ENCODE measurements at regions not wholly inside any gene's neighbourhood (a gene's known extent, or its start where the extent isn't known, plus 50 kb on each side); places are given as distances from the start of the nearest gene placed in this dataset.

GRCh38 chr5:97541864-97542263 lies 358.8 kb upstream of the RIOK2 start:
- no peak for DNase-seq
- no peaks in the 10 kb centered on the region for H3K36me3 Mint-ChIP-seq (ENCODE audit: low read depth)
- intact Hi-C loops (cut with micrococcal nuclease) = loop anchor here (10.0 kb wide), 1 partner anchor 1253 kb away; no protein-coding TSS in a partner anchor
- no peak for ATAC-seq (ENCODE audit: low read depth)
- H3K9me3 Mint-ChIP-seq = no peaks in the 10 kb centered on the region
- no peak for TF ChIP-seq CTCF (IDR thresholded peaks at IDR 0.05)
- ChIA-PET POLR2A (no interaction called here), CTCF (no interaction called here)
- no peaks in the 10 kb centered on the region for H3K27me3 Mint-ChIP-seq
- no peak overlapping the region for H3K4me3 Mint-ChIP-seq
- no peaks in the 10 kb centered on the region for H3K4me1 Mint-ChIP-seq
- no peak overlapping the region for H3K27ac Mint-ChIP-seq

- no peak for TF ChIP-seq CTCF (IDR thresholded peaks at IDR 0.05)
- ATAC-seq (ENCODE audit: low read depth) (no peak), DNase-seq (no peak)
- Mint-ChIP-seq H3K36me3 (ENCODE audit: low read depth) (no peaks in the 10 kb centered on the region), H3K27ac (no peak overlapping the region), H3K4me3 (no peak overlapping the region), H3K9me3 (no peaks in the 10 kb centered on the region), H3K27me3 (no peaks in the 10 kb centered on the region), H3K4me1 (peaks cover 3% of the 10 kb centered on the region)
- POLR2A ChIA-PET = no interaction called here
- intact Hi-C loops (cut with micrococcal nuclease) = loop anchor here (10.0 kb wide), 1 partner anchor 1252 kb away; no protein-coding TSS in a partner anchor
- CTCF ChIA-PET = no interaction called here
Observed at GRCh38 chr5:97542469-97542868, 359.4 kb upstream of the RIOK2 start.

GRCh38 chr5:97543166-97543565 lies 360.1 kb upstream of the RIOK2 start:
- Mint-ChIP-seq H3K4me3 (no peak overlapping the region), H3K9me3 (no peaks in the 10 kb centered on the region), H3K27me3 (no peaks in the 10 kb centered on the region), H3K4me1 (peaks cover 5% of the 10 kb centered on the region), H3K36me3 (ENCODE audit: low read depth) (no peaks in the 10 kb centered on the region), H3K27ac (no peak overlapping the region)
- ChIA-PET CTCF (no interaction called here), POLR2A (no interaction called here)
- ATAC-seq (ENCODE audit: low read depth) (no peak), DNase-seq (no peak)
- intact Hi-C loops (cut with micrococcal nuclease) = loop anchor here (10.0 kb wide), 1 partner anchor 1252 kb away; no protein-coding TSS in a partner anchor
- no peak for TF ChIP-seq CTCF (IDR thresholded peaks at IDR 0.05)

GRCh38 chr5:97544240-97544639 lies 361.2 kb upstream of the RIOK2 start:
- intact Hi-C loops (cut with micrococcal nuclease) = loop anchor here (10.0 kb wide), 1 partner anchor 1251 kb away; no protein-coding TSS in a partner anchor
- no peaks in the 10 kb centered on the region for H3K27me3 Mint-ChIP-seq
- H3K36me3 Mint-ChIP-seq (ENCODE audit: low read depth) = no peaks in the 10 kb centered on the region
- no peaks in the 10 kb centered on the region for H3K9me3 Mint-ChIP-seq
- no peak for TF ChIP-seq CTCF (IDR thresholded peaks at IDR 0.05)
- ChIA-PET CTCF (no interaction called here), POLR2A (no interaction called here)
- peaks cover 5% of the 10 kb centered on the region for H3K4me1 Mint-ChIP-seq
- ATAC-seq (ENCODE audit: low read depth) (no peak), DNase-seq (no peak)
- H3K4me3 Mint-ChIP-seq = no peak overlapping the region
- H3K27ac Mint-ChIP-seq = no peak overlapping the region

GRCh38 chr5:97544678-97545077 lies 361.6 kb upstream of the RIOK2 start:
- no peaks in the 10 kb centered on the region for H3K27me3 Mint-ChIP-seq
- no peak overlapping the region for H3K4me3 Mint-ChIP-seq
- ChIA-PET CTCF (no interaction called here), POLR2A (no interaction called here)
- DNase-seq = no peak
- H3K36me3 Mint-ChIP-seq (ENCODE audit: low read depth) = no peaks in the 10 kb centered on the region
- ATAC-seq (ENCODE audit: low read depth) = no peak
- no peak overlapping the region for H3K27ac Mint-ChIP-seq
- no peaks in the 10 kb centered on the region for H3K9me3 Mint-ChIP-seq
- intact Hi-C loops (cut with micrococcal nuclease) = loop anchor here (10.0 kb wide), 1 partner anchor 1250 kb away; no protein-coding TSS in a partner anchor
- H3K4me1 Mint-ChIP-seq = peaks cover 5% of the 10 kb centered on the region
- no peak for TF ChIP-seq CTCF (IDR thresholded peaks at IDR 0.05)

Data from activated B cell treated with CpG ODN at 0.5 μM for 24 hours (primary cell).